Stimulated activated CD4-positive, alpha-beta T cell treated with anti-CD3 and anti-CD28 coated beads, Interleukin-4, amount 100 ng/mL, for 1 hour (primary cell): ENCODE measurements at regions not wholly inside any gene's neighbourhood (a gene's known extent, or its start where the extent isn't known, plus 50 kb on each side); places are given as distances from the start of the nearest gene placed in this dataset.
"Not testable (repeated sequence)": the region's sequence is repeated elsewhere in the genome, so short reads cannot be mapped to it uniquely, and the experiment has no call there.

Experiments used
- DNase-seq: peaks from one replicate; pipeline ENCODE4 v3.0.0-alpha.2; 2020

DNA sequence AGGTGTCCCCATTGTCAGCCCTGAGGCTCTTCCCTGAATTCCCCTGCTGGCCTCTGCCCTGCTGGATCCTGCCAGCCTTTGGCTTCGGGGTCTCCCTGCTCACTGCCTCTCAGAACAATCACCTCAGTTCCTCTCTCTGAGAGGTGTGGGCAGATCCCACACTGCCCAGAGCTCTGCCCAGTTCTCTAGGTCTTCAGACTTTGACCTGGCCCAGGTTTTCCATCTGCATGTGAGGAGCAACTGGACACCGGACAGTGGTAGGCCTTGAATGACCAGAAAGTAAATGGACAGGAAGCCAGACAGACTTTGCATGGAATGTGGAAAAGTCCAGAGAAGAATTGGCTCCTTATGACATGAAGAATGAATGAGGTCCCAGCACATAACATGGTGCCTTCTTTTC is 111.8 kb downstream of the FOXD4L6 start:
- not testable (repeated sequence) for DNase-seq

DNA sequence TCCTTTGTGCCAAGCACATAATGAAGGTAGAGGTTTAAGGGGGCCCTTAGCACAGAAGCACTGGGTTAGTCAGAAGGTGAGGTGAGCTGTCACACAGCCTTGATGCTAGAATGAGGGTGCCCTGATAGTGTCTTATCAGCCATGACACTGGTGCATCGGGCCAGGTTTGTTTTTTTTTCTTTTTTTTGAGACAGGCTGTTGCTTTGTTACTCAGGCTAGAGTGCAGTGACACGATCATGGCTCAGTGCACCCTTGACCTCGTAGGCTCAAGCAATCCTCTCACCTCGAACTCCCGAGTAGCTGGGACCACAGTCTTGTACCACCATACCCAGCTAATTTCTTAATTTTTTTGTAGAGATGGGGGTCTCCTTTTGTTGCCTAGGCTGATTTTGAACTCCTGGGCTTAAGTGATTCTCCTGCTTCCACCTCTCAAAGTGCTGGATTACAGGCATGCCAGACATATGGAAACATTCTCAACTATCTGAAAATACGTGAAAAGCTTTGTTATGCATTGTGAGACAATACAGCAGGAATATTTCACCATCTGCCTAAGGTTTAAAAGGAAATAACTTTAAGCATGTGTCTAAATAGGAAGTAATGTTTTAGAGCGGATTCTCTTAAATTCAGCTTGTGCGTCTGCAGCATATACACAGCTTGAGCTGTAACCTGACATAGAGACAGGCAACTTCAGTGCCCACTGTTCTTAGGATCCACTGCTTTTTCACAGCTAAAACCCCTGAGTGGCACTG is 128.4 kb downstream of the FOXD4L6 start:
- DNase-seq, result not testable (repeated sequence)

DNA sequence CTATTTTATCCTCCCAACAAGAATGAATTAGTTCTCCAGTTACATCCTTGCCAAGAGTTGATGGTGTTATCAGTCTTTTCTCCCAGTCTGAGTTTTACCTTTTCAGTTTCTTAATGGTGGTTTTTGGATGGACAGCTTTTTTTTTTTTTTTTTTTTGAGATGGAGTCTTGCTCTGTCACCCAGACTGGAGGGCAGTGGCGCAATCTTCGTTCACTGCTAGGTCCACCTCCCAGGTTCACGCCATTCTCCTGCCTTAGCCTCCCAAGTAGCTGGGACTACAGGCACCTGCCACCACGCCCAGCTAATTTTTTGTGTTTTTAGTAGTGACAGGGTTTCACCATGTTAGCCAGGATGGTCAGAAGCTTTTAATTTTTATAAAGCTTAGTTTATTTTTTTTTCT is 133.0 kb downstream of the FOXD4L6 start:
- not testable (repeated sequence) for DNase-seq

DNA sequence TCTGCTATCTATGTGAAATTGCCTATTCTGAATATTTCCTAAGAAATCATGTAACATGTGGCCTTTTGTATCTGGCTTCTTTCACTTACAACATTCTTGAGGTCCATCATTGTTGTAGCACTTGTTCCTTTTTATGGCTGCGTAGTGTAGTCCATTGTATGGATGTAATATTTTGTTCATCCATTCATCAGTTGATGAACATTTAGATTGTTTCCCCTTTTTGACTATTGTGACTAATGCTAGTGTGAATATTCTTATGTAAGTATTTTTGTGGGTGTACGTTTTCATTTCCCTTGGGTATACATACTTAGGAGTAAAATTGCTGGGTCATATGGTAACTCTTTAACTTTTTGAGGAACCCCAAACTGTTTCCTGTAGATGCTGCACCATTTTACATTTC is 134.6 kb downstream of the FOXD4L6 start:
- DNase-seq, result not testable (repeated sequence)

DNA sequence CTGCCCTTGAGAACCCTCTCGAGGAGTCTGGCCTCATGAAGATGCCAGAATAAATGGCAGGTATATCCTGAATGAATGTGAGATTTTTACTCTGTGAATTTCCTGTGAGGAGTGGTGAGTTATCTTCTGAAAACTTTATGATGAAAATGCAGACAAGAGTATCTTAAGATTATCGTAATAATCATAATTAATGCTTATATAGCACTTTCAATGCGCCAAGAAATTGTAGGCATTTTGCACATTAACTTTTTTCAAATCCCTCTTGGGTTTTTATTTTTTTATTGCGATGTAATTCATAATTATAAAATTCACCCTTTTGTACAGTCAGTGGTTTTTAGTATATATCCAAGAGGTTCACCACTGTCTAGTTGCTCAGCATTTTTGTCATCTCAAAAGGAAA is 135.1 kb downstream of the FOXD4L6 start:
- not testable (repeated sequence) for DNase-seq

DNA sequence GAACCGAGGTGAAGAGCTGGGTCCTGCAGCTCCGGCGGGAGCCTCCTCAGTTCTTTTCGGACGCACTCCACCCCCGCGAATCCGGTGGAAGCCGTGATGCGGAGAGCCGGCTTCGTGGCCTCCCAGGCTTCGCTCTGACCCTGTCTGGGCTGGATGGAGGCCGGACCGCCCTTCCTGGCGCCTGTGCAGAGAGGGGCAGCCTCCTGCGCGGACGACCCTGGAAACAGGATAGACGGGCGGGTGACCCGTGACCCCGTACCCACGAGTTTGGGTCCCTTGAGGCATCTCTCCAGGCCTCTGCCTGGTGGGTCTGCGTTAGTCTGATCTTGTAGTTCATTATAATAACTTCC is 136.0 kb downstream of the FOXD4L6 start:
- not testable (repeated sequence) for DNase-seq

DNA sequence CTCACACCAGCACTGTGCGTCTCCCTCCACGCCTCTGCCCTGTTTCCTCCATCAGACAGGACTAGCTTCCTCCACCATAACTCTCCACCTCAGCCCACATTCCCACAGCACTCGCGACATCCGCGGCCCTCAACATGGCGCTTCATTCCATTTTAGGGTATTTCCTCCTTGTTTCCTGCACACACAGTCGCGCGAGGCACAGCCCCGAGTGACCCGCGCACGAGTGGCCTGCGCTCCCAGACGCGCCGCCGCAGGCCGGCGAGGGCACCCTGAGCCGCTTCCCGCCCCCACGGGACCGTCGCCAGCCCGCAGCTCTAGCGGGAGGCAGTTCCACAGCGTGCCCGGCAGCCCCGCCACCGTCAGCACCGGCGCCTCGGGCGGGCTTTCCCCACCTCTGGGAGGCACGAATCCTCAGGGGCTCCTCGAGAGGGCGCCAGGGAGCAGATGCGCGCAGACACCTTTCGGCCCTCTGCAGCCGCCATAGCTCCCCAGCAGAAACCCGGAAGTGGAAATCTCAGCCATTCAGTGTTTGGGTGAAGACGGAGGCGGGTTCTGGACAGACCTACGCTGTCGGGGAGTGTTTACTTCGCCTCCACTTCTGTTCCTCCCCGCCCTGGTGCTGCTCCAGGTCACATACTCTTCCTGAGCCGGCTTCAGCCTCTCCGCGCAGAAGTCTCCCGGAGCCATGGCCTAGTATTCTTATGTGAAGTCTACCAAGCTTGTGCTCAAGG is 136.6 kb downstream of the FOXD4L6 start:
- peak; percentile 99 for DNase-seq

DNA sequence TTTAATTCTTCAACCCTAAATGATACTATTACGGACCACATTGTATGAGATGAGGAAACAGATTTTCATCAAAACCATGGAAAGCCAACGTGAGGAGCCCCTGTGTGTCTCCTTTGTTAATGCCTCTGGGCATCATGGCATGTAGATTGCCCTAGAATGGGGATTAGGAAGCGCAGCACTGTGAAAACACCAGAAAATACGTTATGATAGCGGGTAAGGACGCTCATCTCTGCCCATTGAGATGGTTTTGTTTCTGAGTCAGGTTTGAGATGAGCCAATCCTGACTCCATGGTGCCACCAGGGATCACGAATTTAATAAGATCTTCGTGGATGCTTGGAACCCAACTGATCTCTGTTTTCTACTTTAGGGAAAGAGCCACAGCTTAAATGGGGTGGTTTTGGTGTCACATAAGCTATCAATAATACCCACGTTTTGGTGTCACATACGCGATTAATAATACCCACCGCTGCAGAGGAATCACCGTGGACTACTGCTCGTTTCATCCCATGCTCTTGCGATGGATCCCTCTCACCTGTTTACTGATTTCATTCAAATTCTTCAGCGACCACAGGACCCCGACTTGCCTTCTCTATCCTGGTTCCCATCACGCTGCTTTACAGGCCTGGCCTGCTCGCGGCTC is 137.3 kb downstream of the FOXD4L6 start:
- DNase-seq, result not testable (repeated sequence)

DNA sequence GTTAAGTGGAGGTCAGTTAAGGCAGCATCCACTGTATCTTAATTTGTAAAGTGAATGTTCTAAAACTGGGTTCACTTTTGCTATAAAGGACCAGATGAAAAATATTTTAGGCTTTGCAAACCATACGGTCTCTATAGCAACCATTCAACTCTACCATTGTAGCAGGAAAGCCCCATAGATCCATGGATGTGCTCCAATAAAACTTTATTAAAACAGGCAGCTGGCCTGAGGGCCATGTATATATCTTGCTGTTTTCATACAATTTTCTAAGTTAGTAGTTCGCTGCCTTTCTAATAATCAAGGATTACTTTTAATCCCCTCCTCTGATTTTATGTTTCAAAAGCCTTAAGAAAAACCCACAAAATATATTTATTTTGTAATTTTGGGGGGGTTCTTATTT is 142.1 kb downstream of the FOXD4L6 start:
- not testable (repeated sequence) for DNase-seq

DNA sequence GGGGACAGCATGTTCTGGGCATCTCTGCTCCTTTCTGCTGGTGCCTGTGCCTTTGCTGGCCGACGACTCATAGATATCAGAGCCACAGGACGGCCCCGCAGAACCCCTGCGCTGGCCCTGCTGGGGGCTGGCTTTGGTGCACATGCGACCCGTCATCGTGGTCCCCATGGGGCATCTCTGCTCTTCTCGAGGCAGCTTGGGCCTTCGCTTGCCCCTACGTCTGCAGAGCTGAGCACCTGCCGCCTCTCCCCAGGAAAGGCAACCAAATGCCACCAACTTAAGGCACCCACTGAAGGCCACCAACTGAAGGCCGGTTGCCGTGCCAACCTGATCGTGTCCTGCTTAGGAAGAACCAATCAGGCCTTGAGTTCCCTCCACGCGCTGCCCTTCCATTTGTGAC is 153.1 kb downstream of the FOXD4L6 start:
- not testable (repeated sequence) for DNase-seq

DNA sequence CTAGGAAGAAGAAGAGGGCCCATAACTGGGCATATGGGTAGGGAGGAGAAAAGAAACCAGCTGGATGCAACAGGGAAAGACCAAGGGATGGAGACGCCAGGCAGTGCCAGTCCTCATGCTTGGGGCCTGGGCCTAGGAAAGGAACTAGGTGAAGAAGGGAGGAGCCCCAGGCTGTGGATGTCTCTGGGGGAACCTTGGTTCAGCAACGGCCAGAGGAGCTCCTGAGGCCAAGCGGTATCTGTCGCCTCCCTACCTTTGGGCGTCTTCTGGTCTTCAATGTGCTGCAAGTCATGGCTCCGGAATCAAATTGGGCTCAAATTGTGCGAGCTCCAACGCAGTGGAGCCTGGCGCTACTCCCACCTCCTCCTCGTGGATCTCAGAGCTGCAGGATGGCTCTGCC is 153.6 kb downstream of the FOXD4L6 start:
- DNase-seq, result not testable (repeated sequence)

DNA sequence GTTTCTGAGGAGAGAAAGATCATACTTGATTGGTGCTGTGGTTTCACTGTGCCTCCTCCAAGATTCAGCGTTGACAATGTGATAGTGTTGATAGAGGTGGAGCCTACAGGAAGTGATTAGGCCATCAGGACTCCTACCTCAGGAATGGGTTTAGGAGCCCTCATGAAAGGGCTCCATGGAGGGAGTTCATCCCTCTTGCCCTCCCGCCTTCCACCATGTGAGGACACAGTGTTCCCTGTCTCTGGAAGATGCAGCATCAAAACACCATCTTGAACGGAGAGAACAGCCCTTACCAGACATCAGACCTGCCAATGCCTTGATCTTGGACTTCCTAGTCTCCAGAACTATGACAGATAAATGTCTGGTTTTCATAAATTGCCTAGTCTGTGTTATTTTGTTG is 156.7 kb downstream of the FOXD4L6 start:
- not testable (repeated sequence) for DNase-seq

DNA sequence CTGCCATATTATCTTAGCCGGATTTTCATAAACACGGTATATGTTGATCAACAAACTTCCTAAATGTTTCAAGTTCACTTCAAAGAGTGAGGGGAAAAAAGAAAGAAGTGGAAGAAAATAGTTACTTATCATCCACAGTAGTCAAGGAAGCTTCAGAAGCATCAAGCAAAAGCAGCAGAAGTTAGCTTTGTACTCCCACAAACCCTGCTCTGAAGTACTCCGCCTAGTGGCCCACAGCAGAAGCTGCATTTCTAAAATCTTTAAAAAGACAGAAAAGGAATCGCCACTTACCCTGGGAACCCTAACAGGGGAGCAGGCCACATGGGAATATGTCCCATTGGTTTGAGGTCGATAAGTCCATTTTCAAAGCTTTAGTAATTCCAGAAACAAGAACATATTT is 158.1 kb downstream of the FOXD4L6 start:
- DNase-seq, result not testable (repeated sequence)

DNA sequence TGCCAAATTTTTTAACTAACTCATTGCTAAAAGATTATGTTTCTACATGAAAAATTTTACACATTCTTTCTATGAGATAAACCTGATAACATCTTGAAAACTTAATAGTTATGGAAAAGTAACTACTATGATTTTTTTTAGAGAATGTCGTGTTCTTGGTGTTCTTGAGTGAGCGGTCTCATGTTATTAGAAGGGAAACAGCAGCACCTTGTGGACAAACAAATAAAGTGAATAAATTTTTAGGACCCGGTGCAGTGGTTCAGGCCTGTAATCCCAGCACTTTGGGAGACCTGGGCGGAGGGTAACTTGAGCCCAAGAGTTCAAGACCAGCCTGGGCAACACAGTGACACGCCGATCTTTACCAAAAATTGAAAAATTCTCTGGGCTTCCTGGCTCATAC is 166.0 kb downstream of the FOXD4L6 start:
- not testable (repeated sequence) for DNase-seq

DNA sequence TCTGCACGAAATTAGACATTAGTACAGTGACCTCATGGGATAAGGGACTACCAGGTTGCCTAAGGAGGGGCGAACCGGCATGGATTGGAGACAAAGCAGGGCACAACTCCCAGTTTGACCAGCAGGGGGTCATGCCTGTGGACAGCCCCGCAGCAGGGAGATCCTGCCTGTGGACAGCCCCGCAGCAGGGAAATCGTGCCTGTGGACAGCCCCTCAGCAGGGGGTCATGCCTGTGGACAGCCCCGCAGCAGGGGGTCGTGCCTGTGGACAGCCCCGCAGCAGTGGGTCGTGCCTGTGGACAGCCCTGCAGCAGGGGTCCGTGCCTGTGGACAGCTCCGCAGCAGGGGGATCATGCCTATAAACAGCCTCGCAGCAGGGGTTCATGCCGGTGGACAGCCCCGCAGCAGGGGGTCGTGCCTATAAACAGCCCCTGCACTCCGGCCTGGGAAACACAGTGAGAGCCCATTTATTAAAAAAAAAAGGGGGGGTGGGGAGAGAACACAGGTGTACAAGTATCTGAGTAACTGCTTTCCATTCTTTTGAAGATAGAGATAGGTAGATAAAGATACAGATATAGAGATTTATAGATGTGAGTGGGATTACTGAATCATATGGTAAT is 176.5 kb downstream of the FOXD4L6 start:
- DNase-seq, result not testable (repeated sequence)

DNA sequence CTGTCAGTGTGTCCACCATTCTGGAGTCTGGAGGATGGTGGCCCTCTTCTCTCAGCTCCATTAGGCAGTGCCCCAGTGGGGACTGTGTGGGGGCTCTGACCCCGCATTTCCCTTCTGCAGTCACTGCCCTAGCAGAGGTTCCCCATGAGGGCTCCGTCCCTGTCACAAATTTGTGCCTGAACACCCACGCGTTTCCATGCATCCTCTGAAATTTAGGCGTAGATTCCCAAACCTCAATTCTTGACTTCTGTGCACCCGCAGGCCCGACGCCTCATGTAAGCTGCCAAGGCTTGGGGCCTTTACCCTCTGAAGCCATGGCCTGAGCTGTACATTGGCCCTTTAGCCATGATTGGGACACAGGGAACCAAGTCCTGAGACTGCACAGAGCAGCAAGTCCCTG is 182.3 kb downstream of the FOXD4L6 start:
- not testable (repeated sequence) for DNase-seq

DNA sequence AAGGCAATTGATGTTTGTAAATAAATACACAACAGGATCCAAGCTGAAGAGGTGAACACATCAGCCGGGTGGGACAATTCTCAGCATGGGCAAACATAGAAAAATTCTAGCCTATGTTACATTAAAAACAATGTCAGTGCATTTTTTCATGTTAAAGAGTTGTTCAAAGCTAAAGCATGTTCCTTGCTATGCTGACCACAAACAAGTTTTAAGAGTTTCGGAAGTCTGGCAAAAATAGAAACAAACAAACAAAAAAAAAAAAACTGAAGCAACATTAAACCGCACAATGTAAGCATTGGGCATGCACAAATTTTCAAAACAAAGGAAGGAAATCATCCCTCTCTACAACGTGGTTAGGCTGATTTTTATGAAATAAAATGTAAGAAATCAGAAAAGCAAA is 185.8 kb downstream of the FOXD4L6 start:
- not testable (repeated sequence) for DNase-seq

DNA sequence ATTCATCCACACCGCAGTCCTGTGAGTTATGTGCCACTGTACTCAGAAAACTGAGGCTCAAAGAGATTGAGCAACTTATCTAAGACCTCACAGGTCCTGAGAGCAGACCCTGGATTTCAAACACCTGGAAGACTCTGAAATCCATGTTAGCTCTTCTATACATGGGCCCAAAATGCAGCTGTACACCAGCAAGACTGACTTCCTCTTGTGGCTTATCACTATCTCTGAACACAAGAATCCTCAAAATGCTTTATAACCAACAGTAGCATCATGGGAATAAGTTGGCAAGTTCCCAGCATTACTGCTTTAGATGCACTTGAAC is 188.6 kb downstream of the FOXD4L6 start:
- not testable (repeated sequence) for DNase-seq

DNA sequence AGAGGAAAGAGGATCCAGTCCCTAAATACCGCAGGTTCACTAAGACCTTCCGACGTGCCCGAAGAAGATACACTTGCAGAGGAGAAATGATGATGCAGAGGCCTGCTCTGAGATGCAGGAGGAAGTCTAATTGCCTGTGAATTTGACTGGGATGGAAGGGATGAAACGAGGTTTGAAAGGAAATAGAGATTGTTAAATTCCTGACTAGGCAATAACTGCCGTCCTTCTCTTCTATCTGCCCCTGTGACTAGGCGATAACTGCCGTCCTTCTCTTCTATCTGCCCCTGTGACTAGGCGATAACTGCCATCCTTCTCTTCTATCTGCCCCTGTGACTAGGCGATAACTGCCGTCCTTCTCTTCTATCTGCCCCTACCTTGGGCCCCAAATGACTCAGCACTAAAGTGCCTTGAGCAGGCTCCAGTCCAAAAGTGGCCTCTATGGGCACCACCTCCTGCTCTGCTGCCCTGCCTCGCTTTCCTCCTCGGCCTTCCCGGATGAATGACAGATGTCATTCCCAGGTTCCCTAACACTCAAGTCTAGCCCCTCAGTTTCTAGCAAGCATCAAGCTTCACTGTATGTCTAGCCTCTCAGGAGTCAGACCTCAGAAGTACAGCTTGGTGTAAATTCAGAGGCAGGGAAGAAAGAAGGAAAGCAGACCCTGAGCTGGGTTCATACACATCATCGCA is 189.1 kb downstream of the FOXD4L6 start:
- not testable (repeated sequence) for DNase-seq

DNA sequence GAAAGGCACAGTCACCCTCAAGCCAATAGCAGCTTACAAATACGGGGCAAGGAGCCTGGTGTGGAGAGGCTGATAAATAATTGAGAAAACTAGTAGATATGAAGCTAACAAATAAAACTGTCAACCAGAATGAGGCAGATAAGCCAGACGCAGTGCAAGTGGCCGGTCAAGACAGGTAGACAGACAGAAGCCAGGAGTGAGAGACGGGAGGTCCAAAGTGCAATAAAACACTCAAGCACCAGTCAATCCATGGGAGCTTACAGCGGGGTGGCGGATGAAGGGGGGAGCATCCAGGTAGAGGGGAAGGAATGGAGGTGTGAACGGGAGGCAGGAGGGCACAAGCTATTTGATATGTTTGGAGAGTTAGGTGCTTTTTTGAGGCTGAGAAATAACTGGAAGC is 193.1 kb downstream of the FOXD4L6 start:
- DNase-seq, result no peak

DNA sequence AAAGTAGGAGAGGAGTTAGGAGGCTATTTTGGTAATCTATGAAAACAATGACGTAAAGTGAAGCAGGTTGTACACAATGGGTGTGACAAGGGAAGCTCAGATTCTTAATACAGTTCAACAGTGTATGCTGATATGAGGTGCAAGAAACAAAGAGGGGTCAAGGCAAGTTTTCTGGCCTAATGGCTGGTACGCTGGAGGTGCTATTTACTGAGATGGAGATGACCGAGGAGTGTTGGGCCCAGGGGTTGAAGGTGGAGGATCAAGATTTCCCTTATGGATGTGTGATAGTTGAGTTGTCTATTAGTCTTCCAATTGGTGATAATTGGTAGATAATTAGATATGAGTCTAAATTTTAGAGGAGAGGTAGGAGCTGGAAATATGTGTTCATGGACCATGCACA is 194.0 kb downstream of the FOXD4L6 start:
- not testable (repeated sequence) for DNase-seq

DNA sequence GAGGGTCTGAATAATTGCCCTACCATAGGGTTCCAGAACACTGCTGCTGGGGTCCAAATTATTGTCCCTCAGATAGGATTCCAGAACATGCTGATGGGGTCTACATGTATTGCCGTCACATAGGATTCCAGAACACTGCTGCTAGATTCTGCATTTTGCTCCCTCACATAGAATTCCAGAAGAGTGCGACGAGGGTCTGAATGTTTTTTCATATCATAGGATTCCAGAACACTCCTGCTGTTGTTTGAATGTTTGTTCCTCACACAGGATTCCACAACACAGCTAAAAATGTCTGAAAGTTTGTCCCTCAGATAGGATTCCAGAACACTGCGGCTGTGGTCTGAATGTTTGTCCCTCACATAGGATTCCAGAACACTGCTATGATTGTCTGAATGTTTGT is 198.1 kb downstream of the FOXD4L6 start:
- DNase-seq, result not testable (repeated sequence)

DNA sequence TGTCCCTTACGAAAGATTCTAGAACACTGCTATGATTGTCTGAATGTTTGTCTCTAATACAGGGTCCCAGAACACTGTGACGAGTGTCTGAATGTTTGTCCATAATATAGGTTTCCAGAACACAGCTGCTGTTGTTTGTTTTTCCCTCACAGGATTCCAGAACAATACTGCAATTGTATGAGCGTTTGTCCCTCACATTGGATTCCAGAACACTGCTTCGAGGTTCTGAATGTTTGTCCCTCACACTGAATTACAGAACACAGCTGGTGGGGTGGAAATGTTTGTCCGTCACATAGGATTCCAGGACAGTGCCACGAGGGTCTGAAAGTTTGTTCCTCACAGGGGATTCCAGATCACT is 199.0 kb downstream of the FOXD4L6 start:
- DNase-seq, result not testable (repeated sequence)
